ENCODE measurements at regions not wholly inside any gene's neighbourhood (a gene's known extent, or its start where the extent isn't known, plus 50 kb on each side); places are given as distances from the start of the nearest gene placed in this dataset.

- DNase-seq (ENCODE audit: extremely low read depth, low read depth): no peak
- no peak for TF ChIP-seq CTCF (IDR thresholded peaks at IDR 0.05; ENCODE audit: low read depth, low read length)
These were observed 257.6 kb downstream of the ETNK1 start for GRCh38 chr12:22882559-22882958.

- TF ChIP-seq CTCF (IDR thresholded peaks at IDR 0.05; ENCODE audit: low read depth, low read length): no peak
- DNase-seq (ENCODE audit: extremely low read depth, low read depth): no peak
These were observed 268.9 kb downstream of the ETNK1 start for GRCh38 chr12:22893878-22894277.

- no peak for DNase-seq (ENCODE audit: extremely low read depth, low read depth)
- TF ChIP-seq CTCF (IDR thresholded peaks at IDR 0.05; ENCODE audit: low read depth, low read length): no peak
These were observed 274.2 kb downstream of the ETNK1 start for GRCh38 chr12:22899184-22899583.

GRCh38 chr12:22900401-22900800 is 275.4 kb downstream of the ETNK1 start:
- no peak for DNase-seq (ENCODE audit: extremely low read depth, low read depth)
- TF ChIP-seq CTCF (IDR thresholded peaks at IDR 0.05; ENCODE audit: low read depth, low read length): no peak

GRCh38 chr12:22904485-22904884 is 279.5 kb downstream of the ETNK1 start:
- no peak for DNase-seq (ENCODE audit: extremely low read depth, low read depth)
- TF ChIP-seq CTCF (IDR thresholded peaks at IDR 0.05; ENCODE audit: low read depth, low read length): no peak

GRCh38 chr12:22916241-22916640 is 291.3 kb downstream of the ETNK1 start:
- no peak for DNase-seq (ENCODE audit: extremely low read depth, low read depth)
- no peak for TF ChIP-seq CTCF (IDR thresholded peaks at IDR 0.05; ENCODE audit: low read depth, low read length)

DNA sequence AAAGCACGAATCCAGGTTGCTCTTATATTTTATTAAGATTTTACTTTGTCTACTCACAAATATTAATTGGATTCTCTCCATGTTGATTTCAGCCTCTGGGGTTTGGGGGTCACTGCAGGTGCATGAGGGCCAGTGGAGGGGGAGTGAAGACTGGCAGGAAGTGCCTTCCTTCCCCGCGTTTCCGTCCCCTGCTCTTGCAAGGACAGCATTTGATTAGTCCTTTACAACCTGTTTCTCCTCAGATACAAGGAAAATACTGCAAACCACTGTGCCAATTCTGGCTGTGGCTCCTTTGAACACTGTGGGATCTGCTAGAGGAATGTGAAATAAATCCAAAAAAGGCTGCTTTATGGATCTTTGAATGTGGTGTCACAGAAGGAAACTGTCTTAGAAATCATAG is 291.8 kb downstream of the ETNK1 start:
- no peak for TF ChIP-seq CTCF (IDR thresholded peaks at IDR 0.05; ENCODE audit: low read depth, low read length)

More for the DNA sequence above, 291.8 kb downstream of the ETNK1 start:
- DNase-seq (ENCODE audit: extremely low read depth, low read depth): no peak

All from AG09319 (cell line).